ENCODE measurements at regions not wholly inside any gene's neighbourhood (a gene's known extent, or its start where the extent isn't known, plus 50 kb on each side); places are given as distances from the start of the nearest gene placed in this dataset.

- Histone ChIP-seq H3K27ac (no peak overlapping the region), H3K4me3 (no peak overlapping the region), H3K36me3 (no peaks in the 10 kb centered on the region), H3K27me3 (no peaks in the 10 kb centered on the region), H3K9me3 (no peaks in the 10 kb centered on the region), H3K4me1 (peaks cover 0 to 16% (median 0%) of the 10 kb centered on the region in 3 donors)
- no peak for TF ChIP-seq POLR2AphosphoS5 (IDR thresholded peaks at IDR 0.05)
- TF ChIP-seq POLR2A (IDR thresholded peaks at IDR 0.05): no peak
- TF ChIP-seq CTCF (IDR thresholded peaks at IDR 0.05): no peak
- TF ChIP-seq EP300 (IDR thresholded peaks at IDR 0.05): no peak
- WGBS, 2 donors (ENCODE audit: low coverage in 1 of 2): 89 to 94% methylated on average over 7 of the region's 7 CpGs
- no peak for ATAC-seq
Measured at GRCh38 chr2:19684516-19684915, 217.3 kb downstream of the TTC32 start.

GRCh38 chr2:19683556-19683955, 218.2 kb downstream of the TTC32 start:
- Histone ChIP-seq H3K27ac (no peak overlapping the region), H3K27me3 (no peaks in the 10 kb centered on the region), H3K4me3 (no peak overlapping the region), H3K9me3 (no peaks in the 10 kb centered on the region), H3K4me1 (peaks cover 0 to 16% (median 0%) of the 10 kb centered on the region in 3 donors), H3K36me3 (no peaks in the 10 kb centered on the region)
- no peak for ATAC-seq
- TF ChIP-seq CTCF (IDR thresholded peaks at IDR 0.05): no peak
- no peak for TF ChIP-seq POLR2AphosphoS5 (IDR thresholded peaks at IDR 0.05)
- no peak for TF ChIP-seq EP300 (IDR thresholded peaks at IDR 0.05)
- no peak for TF ChIP-seq POLR2A (IDR thresholded peaks at IDR 0.05)

- TF ChIP-seq POLR2AphosphoS5 (IDR thresholded peaks at IDR 0.05) (no peak), EP300 (IDR thresholded peaks at IDR 0.05) (no peak), POLR2A (IDR thresholded peaks at IDR 0.05) (no peak), CTCF (IDR thresholded peaks at IDR 0.05) (no peak)
- Histone ChIP-seq H3K27ac (no peak overlapping the region), H3K4me1 (peaks cover 0 to 8% (median 0%) of the 10 kb centered on the region in 3 donors), H3K36me3 (no peaks in the 10 kb centered on the region), H3K27me3 (no peaks in the 10 kb centered on the region), H3K9me3 (no peaks in the 10 kb centered on the region), H3K4me3 (no peak overlapping the region)
- ATAC-seq: no peak
- WGBS, 2 donors (ENCODE audit: low coverage in 1 of 2): 100% methylated on average over 1 of the region's 1 CpG; no CpG with 5 or more reads in 1 of the 2 donors
Measured at GRCh38 chr2:19682493-19682892, 219.3 kb downstream of the TTC32 start.

- Histone ChIP-seq H3K27me3 (no peaks in the 10 kb centered on the region), H3K27ac (no peak overlapping the region), H3K4me1 (no peaks in the 10 kb centered on the region), H3K4me3 (no peak overlapping the region), H3K9me3 (no peaks in the 10 kb centered on the region), H3K36me3 (no peaks in the 10 kb centered on the region)
- WGBS, 2 donors (ENCODE audit: low coverage in 1 of 2): 65 to 75% methylated on average over 12 to 15 of the region's 17 CpGs
- ATAC-seq: no peak
- TF ChIP-seq POLR2A (IDR thresholded peaks at IDR 0.05) (no peak), EP300 (IDR thresholded peaks at IDR 0.05) (no peak), POLR2AphosphoS5 (IDR thresholded peaks at IDR 0.05) (no peak), CTCF (IDR thresholded peaks at IDR 0.05) (no peak)
Measured at GRCh38 chr2:19677825-19678518, 223.8 kb downstream of the TTC32 start.

GRCh38 chr2:19677215-19677777, 224.5 kb downstream of the TTC32 start:
- WGBS, 2 donors (ENCODE audit: low coverage in 1 of 2): 76 to 93% methylated on average over 3 of the region's 5 CpGs
- no peaks in the 10 kb centered on the region for H3K4me1 ChIP-seq
- H3K4me3 ChIP-seq: no peak overlapping the region
- no peak for TF ChIP-seq EP300 (IDR thresholded peaks at IDR 0.05)
- TF ChIP-seq CTCF (IDR thresholded peaks at IDR 0.05): no peak
- no peak for TF ChIP-seq POLR2AphosphoS5 (IDR thresholded peaks at IDR 0.05)
- TF ChIP-seq POLR2A (IDR thresholded peaks at IDR 0.05): no peak
- no peak for ATAC-seq
- H3K27ac ChIP-seq: no peak overlapping the region
- H3K27me3 ChIP-seq: no peaks in the 10 kb centered on the region
- H3K36me3 ChIP-seq: no peaks in the 10 kb centered on the region
- H3K9me3 ChIP-seq: no peaks in the 10 kb centered on the region
